HEK293T (cell line): ENCODE measurements at regions not wholly inside any gene's neighbourhood (a gene's known extent, or its start where the extent isn't known, plus 50 kb on each side); places are given as distances from the start of the nearest gene placed in this dataset.

Experiments used
- BHLHE40 ChIP-seq: fragments of 450-650 bp; IDR thresholded peaks from 2 replicates; pipeline ENCODE4 v1.6.1; 2016; ENCODE audit warnings: mild to moderate bottlenecking, moderate library complexity, borderline replicate concordance
- ELF4 ChIP-seq: fragments of 450-650 bp; IDR thresholded peaks from 2 replicates; pipeline ENCODE4 v1.6.1; 2017; ENCODE audit warnings: antibody characterized with exemption
- FOXM1 ChIP-seq: fragments of 450-650 bp; IDR thresholded peaks from 2 replicates; pipeline ENCODE4 v1.6.1; 2017; ENCODE audit warnings: mild to moderate bottlenecking, borderline replicate concordance
- SP1 ChIP-seq: fragments of 450-650 bp; IDR thresholded peaks from 2 replicates; pipeline ENCODE4 v1.6.1; 2017

DNA sequence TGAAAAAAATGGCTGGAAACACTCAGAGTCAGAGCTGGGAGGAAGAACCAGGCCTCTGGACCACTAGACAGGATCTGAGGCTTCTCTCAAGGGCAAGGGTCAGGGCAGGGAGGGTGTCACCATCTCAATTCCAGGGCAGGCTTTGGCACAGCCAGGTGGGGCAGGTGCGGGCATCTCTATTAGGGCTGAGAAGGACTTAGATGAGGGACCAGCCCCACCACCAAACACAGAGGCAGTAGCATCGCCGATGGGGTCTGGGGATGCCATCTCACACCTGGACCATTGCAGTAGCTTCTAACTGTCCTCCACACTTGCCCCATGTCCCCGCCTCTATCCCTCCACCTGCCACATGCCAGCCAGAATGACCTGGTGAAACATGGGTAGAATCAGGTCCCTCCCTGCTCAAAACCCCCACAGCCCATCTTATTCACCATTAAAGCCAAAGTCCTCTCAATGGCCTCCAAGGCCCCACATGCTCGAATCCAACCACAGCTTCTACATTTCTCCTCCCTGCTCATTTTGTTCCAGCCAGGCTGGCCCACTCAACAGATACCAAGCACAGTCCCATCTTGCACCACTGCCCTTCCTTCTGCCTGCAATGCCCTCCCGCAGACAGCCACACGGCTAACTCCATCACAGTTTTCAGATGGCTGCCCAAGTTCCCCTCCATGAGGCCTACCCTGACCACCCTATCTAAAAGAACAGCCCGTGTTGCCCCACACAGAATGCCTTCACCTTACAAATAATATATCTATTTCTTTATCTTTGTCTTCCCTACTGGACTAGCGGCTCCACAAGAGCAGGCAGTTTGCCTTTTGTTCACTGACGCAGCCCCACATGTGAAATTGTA is 177.4 kb downstream of the SMAD2 start:
- TF ChIP-seq ELF4 = no peak
- TF ChIP-seq BHLHE40 = no peak
- TF ChIP-seq FOXM1 = no peak
- no peak for TF ChIP-seq SP1
